Stimulated activated CD8-positive, alpha-beta memory T cell treated with anti-CD3 and anti-CD28 coated beads, Interleukin-15, amount 100 ng/mL, for 4 hours (primary cell): ENCODE measurements at regions not wholly inside any gene's neighbourhood (a gene's known extent, or its start where the extent isn't known, plus 50 kb on each side); places are given as distances from the start of the nearest gene placed in this dataset.

Experiments used
- DNase-seq, 2 donors: peaks; one replicate each; pipeline ENCODE4 v3.0.0-alpha.2; 2020; ENCODE audit warnings: low read depth in 2 of 2

- DNase-seq = no peak
Observed at GRCh38 chr9:81390792-81391456, 298.4 kb downstream of the TLE1 start.

- DNase-seq = no peak
Observed at GRCh38 chr9:81389569-81389993, 299.8 kb downstream of the TLE1 start.

- DNase-seq = no peak
Observed at GRCh38 chr9:81388831-81389230, 300.5 kb downstream of the TLE1 start.

- DNase-seq = no peak
Observed at GRCh38 chr9:81387360-81388106, 301.8 kb downstream of the TLE1 start.

GRCh38 chr9:81384911-81385310 is 304.4 kb downstream of the TLE1 start:
- DNase-seq = no peak

GRCh38 chr9:81382281-81382680 is 307.1 kb downstream of the TLE1 start:
- DNase-seq = no peak

- DNase-seq = no peak
Observed at GRCh38 chr9:81381694-81382093, 307.7 kb downstream of the TLE1 start.

- DNase-seq = no peak
Observed at GRCh38 chr9:81380504-81381359, 308.6 kb downstream of the TLE1 start.

GRCh38 chr9:81379655-81380054 is 309.7 kb downstream of the TLE1 start:
- no peak for DNase-seq

GRCh38 chr9:81377921-81378320 is 311.4 kb downstream of the TLE1 start:
- no peak for DNase-seq

GRCh38 chr9:81377320-81377719 is 312.0 kb downstream of the TLE1 start:
- DNase-seq = no peak

GRCh38 chr9:81375187-81376100 is 313.9 kb downstream of the TLE1 start:
- DNase-seq = no peak

GRCh38 chr9:81374459-81375186 is 314.7 kb downstream of the TLE1 start:
- no peak for DNase-seq

- DNase-seq = no peak
Observed at GRCh38 chr9:81373294-81373693, 316.1 kb downstream of the TLE1 start.

GRCh38 chr9:81372628-81373191 is 316.6 kb downstream of the TLE1 start:
- DNase-seq = no peak

- DNase-seq = no peak
Observed at GRCh38 chr9:81371824-81372223, 317.5 kb downstream of the TLE1 start.

- DNase-seq = no peak
Observed at GRCh38 chr9:81370650-81371049, 318.7 kb downstream of the TLE1 start.

- no peak for DNase-seq
Observed at GRCh38 chr9:81370096-81370495, 319.3 kb downstream of the TLE1 start.

GRCh38 chr9:81369121-81369520 is 320.2 kb downstream of the TLE1 start:
- no peak for DNase-seq

- DNase-seq = no peak
Observed at GRCh38 chr9:81363916-81364480, 325.3 kb downstream of the TLE1 start.
